Loucy (cell line): ENCODE measurements at regions not wholly inside any gene's neighbourhood (a gene's known extent, or its start where the extent isn't known, plus 50 kb on each side); places are given as distances from the start of the nearest gene placed in this dataset.

ENCODE experiments used
- H2AFZ ChIP-seq: fragments of 200-600 bp; sonication (generic); 2 replicates; pipeline ENCODE4 v1.6.0; 2016; ENCODE audit warnings: antibody characterized with exemption, mild to moderate bottlenecking, low read length, moderate library complexity
- H3F3A ChIP-seq: fragments of 200-600 bp; 2 replicates; pipeline ENCODE4 v1.6.0; 2016; ENCODE audit warnings: antibody characterized with exemption, low read depth, mild to moderate bottlenecking
- H3K27me3 ChIP-seq: fragments of 200-600 bp; sonication (generic); 2 replicates; pipeline ENCODE4 v1.6.1; 2014; ENCODE audit warnings: low read length, mild to moderate bottlenecking; ENCODE audit not compliant: insufficient read depth, poor library complexity, severe bottlenecking
- H3K36me3 ChIP-seq: fragments of 200-600 bp; sonication (generic); 2 replicates; pipeline ENCODE4 v1.6.1; 2016; ENCODE audit warnings: low read length; ENCODE audit not compliant: insufficient read depth
- H3K4me1 ChIP-seq: fragments of 200-600 bp; sonication (generic); 2 replicates; pipeline ENCODE4 v1.5.1; 2014; ENCODE audit warnings: low read length, mild to moderate bottlenecking; ENCODE audit not compliant: insufficient read depth, poor library complexity, severe bottlenecking
- H3K4me2 ChIP-seq: fragments of 200-600 bp; sonication (generic); 2 replicates; pipeline ENCODE4 v1.6.0; 2014; ENCODE audit warnings: antibody characterized with exemption, low read length, low read depth, mild to moderate bottlenecking; ENCODE audit not compliant: poor library complexity, severe bottlenecking
- H3K4me3 ChIP-seq: fragments of 200-600 bp; sonication (generic); 2 replicates; pipeline ENCODE4 v1.5.1; 2014; ENCODE audit warnings: low read length, mild to moderate bottlenecking, mixed read lengths; ENCODE audit not compliant: poor library complexity, severe bottlenecking
- H3K79me2 ChIP-seq: fragments of 200-600 bp; sonication (generic); 2 replicates; pipeline ENCODE4 v1.6.1; 2014; ENCODE audit warnings: low read length; ENCODE audit not compliant: insufficient read depth
- H3K9ac ChIP-seq: fragments of 200-600 bp; sonication (generic); 2 replicates; pipeline ENCODE4 v1.6.0; 2014; ENCODE audit warnings: mild to moderate bottlenecking, low read depth, low read length, moderate library complexity; ENCODE audit not compliant: poor library complexity, severe bottlenecking
- H3K9me2 ChIP-seq: fragments of 200-600 bp; sonication (generic); replicated peaks from 2 replicates; pipeline ENCODE4 v1.6.1; 2016; ENCODE audit warnings: low read depth, low read length, mixed read lengths
- H3K9me3 ChIP-seq: fragments of 200-600 bp; sonication (generic); 2 replicates; pipeline ENCODE4 v1.6.1; 2014; ENCODE audit warnings: mild to moderate bottlenecking, antibody characterized with exemption, low read length, low read depth; ENCODE audit not compliant: insufficient read depth
- H4K20me1 ChIP-seq: fragments of 200-600 bp; sonication (generic); 2 replicates; pipeline ENCODE4 v1.6.0; 2014; ENCODE audit warnings: antibody characterized with exemption, low read length, mild to moderate bottlenecking; ENCODE audit not compliant: insufficient read depth, poor library complexity, severe bottlenecking
- EZH2phosphoT487 ChIP-seq: fragments of 200-600 bp; IDR thresholded peaks from 2 replicates; pipeline ENCODE4 v1.6.1; 2018; ENCODE audit warnings: antibody characterized with exemption, mild to moderate bottlenecking, moderate library complexity, borderline replicate concordance
- TF ChIP-seq, protein P1 (sequence below): fragments of 200-600 bp; sonication (generic); conservative IDR thresholded peaks from 2 replicates; pipeline ENCODE4 v1.5.1; 2014; ENCODE audit warnings: mild to moderate bottlenecking, antibody characterized with exemption, low read length

DNA sequence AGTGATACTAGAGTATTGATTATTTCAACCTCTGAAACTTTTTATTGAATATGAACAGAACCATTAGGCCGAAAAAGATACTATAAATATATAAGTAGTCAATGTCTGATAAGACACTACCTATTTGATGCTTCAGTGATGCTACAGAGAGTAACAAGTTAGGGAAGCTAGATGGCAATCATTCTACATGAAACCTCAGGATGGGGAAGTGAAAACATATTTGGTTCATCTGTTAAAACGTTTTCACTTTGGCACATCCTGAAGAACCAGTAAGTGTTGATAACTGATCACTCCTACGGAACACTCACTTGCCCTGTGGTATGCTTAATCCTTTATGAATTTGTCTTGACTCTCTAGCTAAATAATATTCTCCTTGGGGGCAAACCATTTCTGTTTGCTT lies 1064.9 kb downstream of the NXPH1 start:
- Histone ChIP-seq H3K36me3 (no peaks in the 10 kb centered on the region), H3K79me2 (no peaks in the 10 kb centered on the region), H4K20me1 (no peaks in the 10 kb centered on the region), H3K4me3 (no peak overlapping the region), H3K9ac (no peak overlapping the region), H3K4me1 (no peaks in the 10 kb centered on the region), H3K9me3 (no peaks in the 10 kb centered on the region), H3K27me3 (no peaks in the 10 kb centered on the region), H3K9me2 (no peaks in the 10 kb centered on the region), H3K4me2 (no peak overlapping the region), H2AFZ (no peak overlapping the region), H3F3A (no peaks in the 10 kb centered on the region)
- no peak for TF ChIP-seq EZH2phosphoT487

DNA sequence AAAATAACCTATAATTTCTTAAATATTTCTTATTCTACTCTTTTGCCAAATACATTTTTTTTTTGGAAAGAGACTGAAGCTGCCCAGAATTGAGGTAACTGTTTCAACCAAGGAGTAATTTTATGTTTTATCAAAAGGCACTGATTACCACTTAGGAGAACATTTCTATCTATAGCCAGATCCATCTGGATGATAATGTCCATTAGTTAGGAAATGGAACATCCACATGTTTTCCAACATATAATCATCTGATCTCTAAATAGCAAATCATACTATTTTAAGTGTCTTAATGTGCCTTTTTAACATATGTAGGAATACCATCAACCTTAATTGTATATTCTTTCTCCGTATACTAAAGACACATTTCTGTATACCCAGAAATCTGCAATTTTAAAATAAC lies 1068.9 kb downstream of the NXPH1 start:
- Histone ChIP-seq H2AFZ (no peak overlapping the region), H3K27me3 (no peaks in the 10 kb centered on the region), H3K79me2 (no peaks in the 10 kb centered on the region), H3K36me3 (no peaks in the 10 kb centered on the region), H3K4me2 (no peak overlapping the region), H4K20me1 (no peaks in the 10 kb centered on the region), H3K4me3 (no peak overlapping the region), H3K9me2 (no peaks in the 10 kb centered on the region), H3K9ac (no peak overlapping the region), H3K9me3 (no peaks in the 10 kb centered on the region), H3F3A (no peaks in the 10 kb centered on the region), H3K4me1 (no peaks in the 10 kb centered on the region)
- TF ChIP-seq, protein P1, sequence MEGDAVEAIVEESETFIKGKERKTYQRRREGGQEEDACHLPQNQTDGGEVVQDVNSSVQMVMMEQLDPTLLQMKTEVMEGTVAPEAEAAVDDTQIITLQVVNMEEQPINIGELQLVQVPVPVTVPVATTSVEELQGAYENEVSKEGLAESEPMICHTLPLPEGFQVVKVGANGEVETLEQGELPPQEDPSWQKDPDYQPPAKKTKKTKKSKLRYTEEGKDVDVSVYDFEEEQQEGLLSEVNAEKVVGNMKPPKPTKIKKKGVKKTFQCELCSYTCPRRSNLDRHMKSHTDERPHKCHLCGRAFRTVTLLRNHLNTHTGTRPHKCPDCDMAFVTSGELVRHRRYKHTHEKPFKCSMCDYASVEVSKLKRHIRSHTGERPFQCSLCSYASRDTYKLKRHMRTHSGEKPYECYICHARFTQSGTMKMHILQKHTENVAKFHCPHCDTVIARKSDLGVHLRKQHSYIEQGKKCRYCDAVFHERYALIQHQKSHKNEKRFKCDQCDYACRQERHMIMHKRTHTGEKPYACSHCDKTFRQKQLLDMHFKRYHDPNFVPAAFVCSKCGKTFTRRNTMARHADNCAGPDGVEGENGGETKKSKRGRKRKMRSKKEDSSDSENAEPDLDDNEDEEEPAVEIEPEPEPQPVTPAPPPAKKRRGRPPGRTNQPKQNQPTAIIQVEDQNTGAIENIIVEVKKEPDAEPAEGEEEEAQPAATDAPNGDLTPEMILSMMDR: no peak
- TF ChIP-seq EZH2phosphoT487: no peak

DNA sequence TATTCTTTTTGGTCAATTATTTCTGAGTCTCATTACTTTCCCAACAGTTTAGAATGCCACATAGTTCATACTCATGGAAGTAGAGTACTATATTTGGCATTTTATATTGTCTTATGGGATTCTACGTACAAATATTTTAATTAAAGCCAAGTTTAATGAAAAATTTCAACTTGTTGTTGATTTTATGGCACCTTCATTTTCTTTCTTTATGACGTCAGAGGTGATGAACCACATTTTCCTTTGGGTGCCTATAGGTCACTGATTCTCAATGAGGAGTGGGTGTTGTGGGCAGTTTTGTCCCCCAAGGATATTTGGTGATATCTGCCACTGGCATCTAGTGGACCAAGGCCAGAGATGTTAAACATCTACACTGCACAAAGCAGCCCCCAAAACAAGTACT lies 1071.3 kb downstream of the NXPH1 start:
- Histone ChIP-seq H3K27me3 (no peaks in the 10 kb centered on the region), H3K4me2 (no peak overlapping the region), H3K36me3 (no peaks in the 10 kb centered on the region), H3K9me2 (no peaks in the 10 kb centered on the region), H3K79me2 (no peaks in the 10 kb centered on the region), H3K9ac (no peak overlapping the region), H3K4me3 (no peak overlapping the region), H3K9me3 (no peaks in the 10 kb centered on the region), H3K4me1 (no peaks in the 10 kb centered on the region), H3F3A (no peaks in the 10 kb centered on the region), H4K20me1 (no peaks in the 10 kb centered on the region), H2AFZ (no peak overlapping the region)
- no peak for TF ChIP-seq EZH2phosphoT487
- TF ChIP-seq, protein P1: no peak

DNA sequence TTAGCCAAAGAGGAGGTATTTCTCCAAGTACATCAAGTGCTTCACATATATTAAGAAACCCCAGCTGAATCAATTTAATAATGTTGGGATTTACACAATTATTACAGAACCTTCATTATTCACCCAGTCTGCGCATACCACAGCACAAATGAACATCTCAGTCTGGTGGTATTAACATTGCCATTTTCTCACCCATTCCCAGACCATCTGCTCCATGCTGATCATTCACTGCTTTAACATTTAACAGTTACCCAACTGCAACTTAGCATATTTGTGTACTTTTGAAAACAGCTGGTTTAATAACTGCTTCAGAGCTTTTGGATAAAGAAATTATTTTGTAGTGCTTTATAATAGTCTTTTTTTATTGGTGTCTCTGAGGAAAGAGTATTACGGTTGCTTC lies 1072.1 kb downstream of the NXPH1 start:
- Histone ChIP-seq H3K9ac (no peak overlapping the region), H3F3A (no peaks in the 10 kb centered on the region), H3K36me3 (no peaks in the 10 kb centered on the region), H3K9me3 (no peaks in the 10 kb centered on the region), H3K27me3 (no peaks in the 10 kb centered on the region), H3K9me2 (no peaks in the 10 kb centered on the region), H2AFZ (no peak overlapping the region), H3K4me1 (no peaks in the 10 kb centered on the region), H3K4me2 (no peak overlapping the region), H3K79me2 (no peaks in the 10 kb centered on the region), H4K20me1 (no peaks in the 10 kb centered on the region), H3K4me3 (no peak overlapping the region)
- TF ChIP-seq EZH2phosphoT487: no peak
- TF ChIP-seq, protein P1: no peak
